Right lobe of liver (tissue), 6 donors: ENCODE measurements at regions not wholly inside any gene's neighbourhood (a gene's known extent, or its start where the extent isn't known, plus 50 kb on each side); places are given as distances from the start of the nearest gene placed in this dataset.

Source experiments
- ATAC-seq, 4 donors: fragments of 200-7000 bp; cut with Tn5 transposase; one replicate each; pipeline ENCODE4 v1.9.1; 2020; ENCODE audit warnings: mild to moderate bottlenecking in 4 of 4, moderate library complexity in 4 of 4
- DNase-seq, 3 donors: peaks; one replicate each; pipeline ENCODE4 v3.0.0-alpha.2; 2020
- H3K27ac ChIP-seq, 3 donors: fragments of 200-600 bp; one replicate each; pipeline ENCODE4 v1.8.0; 2022
- H3K27me3 ChIP-seq, 2 donors: fragments of 200-600 bp; one replicate each; pipeline ENCODE4 v1.8.0; 2022
- H3K36me3 ChIP-seq, 4 donors: fragments of 200-600 bp; sonication (generic) in 1 of 4; one replicate each; pipeline versions ENCODE4 v1.5.1 to v1.8.0; 2017 to 2022; ENCODE audit warnings: control low read depth in 1 of 4
- H3K4me1 ChIP-seq, 4 donors: fragments of 200-600 bp; sonication (generic) in 1 of 4; one replicate each; pipeline versions ENCODE4 v1.5.1 to v1.8.0; 2017 to 2022; ENCODE audit warnings: control low read depth in 1 of 4
- H3K4me3 ChIP-seq, 3 donors: fragments of 200-600 bp; one replicate each; pipeline ENCODE4 v1.8.0; 2022
- H3K9me3 ChIP-seq, 4 donors: fragments of 200-600 bp; sonication (generic) in 1 of 4; one replicate each; pipeline versions ENCODE4 v1.5.1 to v1.8.0; 2017 to 2022; ENCODE audit warnings: control low read depth in 1 of 4
- POLR2A ChIP-seq: fragments of 450-650 bp; IDR thresholded peaks from one replicate; pipeline ENCODE4 v1.6.1; 2017; ENCODE audit warnings: antibody characterized with exemption, mild to moderate bottlenecking
- WGBS: methylation state at CpG from one replicate; pipeline ENCODE4 v1.1.6; 2018; ENCODE audit warnings: low coverage, low lambda C conversion rate; ENCODE audit not compliant: insufficient coverage; ENCODE audit errors: missing lambda C conversion rate; 5-methylcytosine and 5-hydroxymethylcytosine counted together
- intact Hi-C, 2 donors: fragments of 100-400 bp; cut with DNase I; formaldehyde crosslinking; loops; one replicate each; pipeline versions ENCODE4 v1.11.2 to v1.14.1; 2022
- TF ChIP-seq, protein P1 (sequence below), 4 donors: fragments of 200-600 bp in 3 of 4; fragments of 450-650 bp in 1 of 4; IDR thresholded peaks; one replicate each; pipeline versions ENCODE4 v1.5.1 to v1.8.0; 2016 to 2022; ENCODE audit warnings: antibody characterized with exemption in 4 of 4, mild to moderate bottlenecking in 2 of 4
- donor health status: DM: no; HTN: yes; CAD: no.
- donor health status: DM: no; HTN: no; CAD: no.
- donor health status: DM: no; HTN: no; CAD: no.
- donor health status: DM: no; HTN: yes; CAD: no.
- donor health status: DM: no; HTN: yes; CAD: no.

DNA sequence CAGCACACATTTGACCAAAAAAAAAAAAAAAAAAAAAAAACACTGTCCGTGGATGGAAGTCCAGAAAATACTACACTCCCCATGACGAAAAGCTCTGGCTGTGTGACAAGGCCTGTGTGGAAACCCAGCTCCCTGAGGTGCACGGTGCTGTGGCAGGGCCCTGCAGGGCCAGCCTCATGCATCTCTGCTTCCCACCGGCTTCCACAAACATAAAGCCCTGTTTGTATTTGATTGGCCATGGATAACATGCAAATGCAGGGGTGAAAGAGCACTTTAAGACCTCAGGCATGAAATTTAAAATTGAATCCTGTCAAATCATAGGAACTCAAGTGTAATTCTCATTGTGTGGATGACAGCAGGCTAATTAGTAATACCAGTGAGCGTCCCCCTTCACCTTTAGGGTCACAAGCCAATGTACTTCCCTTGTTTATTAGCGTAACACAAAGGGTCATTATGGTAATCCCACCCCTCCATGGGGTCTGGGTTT lies 757.2 kb downstream of the GALR1 start:
- no peak for DNase-seq
- Histone ChIP-seq H3K9me3 (no peaks in the 10 kb centered on the region), H3K27me3 (no peaks in the 10 kb centered on the region), H3K4me1 (no peaks in the 10 kb centered on the region), H3K27ac (no peak overlapping the region), H3K4me3 (no peak overlapping the region), H3K36me3 (no peaks in the 10 kb centered on the region)
- TF ChIP-seq, protein P1, sequence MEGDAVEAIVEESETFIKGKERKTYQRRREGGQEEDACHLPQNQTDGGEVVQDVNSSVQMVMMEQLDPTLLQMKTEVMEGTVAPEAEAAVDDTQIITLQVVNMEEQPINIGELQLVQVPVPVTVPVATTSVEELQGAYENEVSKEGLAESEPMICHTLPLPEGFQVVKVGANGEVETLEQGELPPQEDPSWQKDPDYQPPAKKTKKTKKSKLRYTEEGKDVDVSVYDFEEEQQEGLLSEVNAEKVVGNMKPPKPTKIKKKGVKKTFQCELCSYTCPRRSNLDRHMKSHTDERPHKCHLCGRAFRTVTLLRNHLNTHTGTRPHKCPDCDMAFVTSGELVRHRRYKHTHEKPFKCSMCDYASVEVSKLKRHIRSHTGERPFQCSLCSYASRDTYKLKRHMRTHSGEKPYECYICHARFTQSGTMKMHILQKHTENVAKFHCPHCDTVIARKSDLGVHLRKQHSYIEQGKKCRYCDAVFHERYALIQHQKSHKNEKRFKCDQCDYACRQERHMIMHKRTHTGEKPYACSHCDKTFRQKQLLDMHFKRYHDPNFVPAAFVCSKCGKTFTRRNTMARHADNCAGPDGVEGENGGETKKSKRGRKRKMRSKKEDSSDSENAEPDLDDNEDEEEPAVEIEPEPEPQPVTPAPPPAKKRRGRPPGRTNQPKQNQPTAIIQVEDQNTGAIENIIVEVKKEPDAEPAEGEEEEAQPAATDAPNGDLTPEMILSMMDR (IDR thresholded peaks at IDR 0.05), result no peak
- no peak for TF ChIP-seq POLR2A
- intact Hi-C loops, result no loop called here
- no peak for ATAC-seq
- WGBS, result 8% methylated on average over 6 of the region's 6 CpGs

DNA sequence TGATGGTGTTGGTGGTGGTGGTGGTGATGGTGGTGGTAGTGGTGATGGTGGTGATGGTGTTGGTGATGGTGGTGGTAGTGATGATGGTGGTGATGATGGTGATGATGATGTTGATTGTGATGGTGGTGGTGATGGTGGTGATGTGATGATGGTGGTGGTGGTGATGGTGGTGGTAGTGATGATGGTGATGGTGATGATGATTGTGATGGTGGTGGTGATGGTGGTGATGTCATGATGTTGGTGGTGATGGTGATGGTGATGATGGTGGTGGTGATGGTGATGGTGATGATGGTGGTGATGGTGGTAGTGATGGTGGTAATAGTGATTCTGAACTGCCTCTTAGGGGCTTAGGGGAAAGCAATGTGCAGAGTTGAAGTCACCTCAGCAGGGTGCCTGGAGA lies 760.7 kb downstream of the GALR1 start:
- intact Hi-C loops, result no loop called here
- Histone ChIP-seq H3K9me3 (no peaks in the 10 kb centered on the region), H3K27me3 (no peaks in the 10 kb centered on the region), H3K36me3 (no peaks in the 10 kb centered on the region), H3K4me3 (no peak overlapping the region), H3K27ac (no peak overlapping the region), H3K4me1 (no peaks in the 10 kb centered on the region)
- TF ChIP-seq POLR2A, result no peak
- TF ChIP-seq, protein P1 (IDR thresholded peaks at IDR 0.05), result no peak
- ATAC-seq, result no peak
- DNase-seq, result no peak

- intact Hi-C loops, result no loop called here
- Histone ChIP-seq H3K9me3 (no peaks in the 10 kb centered on the region), H3K36me3 (no peaks in the 10 kb centered on the region), H3K27me3 (no peaks in the 10 kb centered on the region), H3K4me3 (no peak overlapping the region), H3K4me1 (no peaks in the 10 kb centered on the region), H3K27ac (no peak overlapping the region)
- no peak for TF ChIP-seq POLR2A
- TF ChIP-seq, protein P1 (IDR thresholded peaks at IDR 0.05), result no peak
- DNase-seq, result no peak
- peak in 1 of 4 donors; percentile 28 for ATAC-seq
- 53% methylated on average over 3 of the region's 8 CpGs for WGBS
These were observed 768.2 kb downstream of the GALR1 start for GRCh38 chr18:78017869-78018268.

GRCh38 chr18:78021196-78021595 lies 771.5 kb downstream of the GALR1 start:
- Histone ChIP-seq H3K27me3 (no peaks in the 10 kb centered on the region), H3K4me1 (no peaks in the 10 kb centered on the region), H3K27ac (no peak overlapping the region), H3K9me3 (no peaks in the 10 kb centered on the region), H3K4me3 (no peak overlapping the region), H3K36me3 (no peaks in the 10 kb centered on the region)
- ATAC-seq, result no peak
- WGBS, result 35% methylated on average over 3 of the region's 3 CpGs
- no peak for DNase-seq
- TF ChIP-seq POLR2A, result no peak
- TF ChIP-seq, protein P1 (IDR thresholded peaks at IDR 0.05), result no peak
- intact Hi-C loops, result no loop called here

DNA sequence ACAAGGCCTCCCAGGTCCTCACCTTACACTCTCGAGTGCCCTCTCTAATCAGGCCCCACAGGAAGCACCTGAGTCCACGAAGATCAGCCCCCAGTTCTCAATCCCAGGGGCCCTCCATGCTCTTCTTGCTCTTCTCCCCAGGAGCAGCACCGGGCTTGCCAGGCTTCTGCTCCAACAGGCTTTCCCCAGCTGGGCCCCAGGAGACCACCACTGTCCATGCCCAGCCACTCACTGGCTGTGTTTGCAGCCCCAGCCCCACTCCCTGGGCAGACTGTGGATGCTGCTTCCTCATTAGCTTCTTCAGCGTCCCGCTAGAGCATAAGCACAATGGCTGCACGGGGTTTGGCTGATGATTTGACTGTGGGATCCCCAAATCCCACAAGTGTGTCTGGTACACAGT lies 781.9 kb downstream of the GALR1 start:
- H3K9me3 ChIP-seq, result no peaks in the 10 kb centered on the region
- DNase-seq (no peak), ATAC-seq (no peak)
- H3K4me3 ChIP-seq, result no peak overlapping the region
- WGBS, result 28% methylated on average over 5 of the region's 6 CpGs
- no peaks in the 10 kb centered on the region for H3K27me3 ChIP-seq
- no peaks in the 10 kb centered on the region for H3K36me3 ChIP-seq
- H3K4me1 ChIP-seq, result no peaks in the 10 kb centered on the region
- intact Hi-C loops, result no loop called here
- TF ChIP-seq POLR2A, result no peak
- TF ChIP-seq, protein P1 (IDR thresholded peaks at IDR 0.05), result no peak
- H3K27ac ChIP-seq, result no peak overlapping the region
